Brain microvascular endothelial cell (primary cell): ENCODE measurements at regions not wholly inside any gene's neighbourhood (a gene's known extent, or its start where the extent isn't known, plus 50 kb on each side); places are given as distances from the start of the nearest gene placed in this dataset.

Source experiments
- DNase-seq: peaks from one replicate; pipeline ENCODE4 v3.0.0-alpha.2; 2020
- H3K27ac ChIP-seq: fragments of 250-450 bp; sonication (Bioruptor Pico); 2 replicates; pipeline ENCODE4 v1.5.1; 2020; ENCODE audit warnings: mild to moderate bottlenecking, moderate library complexity
- H3K27me3 ChIP-seq: fragments of 250-450 bp; sonication (Bioruptor Pico); replicated peaks from 2 replicates; pipeline ENCODE4 v1.5.1; 2020; ENCODE audit warnings: mild to moderate bottlenecking
- H3K36me3 ChIP-seq: fragments of 250-450 bp; sonication (Bioruptor Pico); replicated peaks from 2 replicates; pipeline ENCODE4 v1.5.1; 2020; ENCODE audit warnings: mild to moderate bottlenecking
- H3K4me3 ChIP-seq: 2 replicates; pipeline ENCODE4 v1.5.1; 2011; ENCODE audit warnings: low read depth, mild to moderate bottlenecking, control low read depth, low read length, moderate library complexity
- in situ Hi-C: cut with HindIII; loops from 2 replicates; pipeline ENCODE4 v1.10.0; 2017; ENCODE audit warnings: low sequenced_read_pairs, low pct_ligation_motif_present
- TF ChIP-seq, protein P1 (sequence below): IDR thresholded peaks from 2 replicates; pipeline ENCODE4 v1.5.1; 2011; ENCODE audit warnings: low read depth, mild to moderate bottlenecking, moderate library complexity, low read length, control low read depth, inconsistent platforms; ENCODE audit errors: missing control alignments

GRCh38 chr10:36547965-36548364 lies 577.4 kb upstream of the ANKRD30A start:
- no peak for DNase-seq
- TF ChIP-seq, protein P1, sequence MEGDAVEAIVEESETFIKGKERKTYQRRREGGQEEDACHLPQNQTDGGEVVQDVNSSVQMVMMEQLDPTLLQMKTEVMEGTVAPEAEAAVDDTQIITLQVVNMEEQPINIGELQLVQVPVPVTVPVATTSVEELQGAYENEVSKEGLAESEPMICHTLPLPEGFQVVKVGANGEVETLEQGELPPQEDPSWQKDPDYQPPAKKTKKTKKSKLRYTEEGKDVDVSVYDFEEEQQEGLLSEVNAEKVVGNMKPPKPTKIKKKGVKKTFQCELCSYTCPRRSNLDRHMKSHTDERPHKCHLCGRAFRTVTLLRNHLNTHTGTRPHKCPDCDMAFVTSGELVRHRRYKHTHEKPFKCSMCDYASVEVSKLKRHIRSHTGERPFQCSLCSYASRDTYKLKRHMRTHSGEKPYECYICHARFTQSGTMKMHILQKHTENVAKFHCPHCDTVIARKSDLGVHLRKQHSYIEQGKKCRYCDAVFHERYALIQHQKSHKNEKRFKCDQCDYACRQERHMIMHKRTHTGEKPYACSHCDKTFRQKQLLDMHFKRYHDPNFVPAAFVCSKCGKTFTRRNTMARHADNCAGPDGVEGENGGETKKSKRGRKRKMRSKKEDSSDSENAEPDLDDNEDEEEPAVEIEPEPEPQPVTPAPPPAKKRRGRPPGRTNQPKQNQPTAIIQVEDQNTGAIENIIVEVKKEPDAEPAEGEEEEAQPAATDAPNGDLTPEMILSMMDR, result no peak
- H3K36me3 ChIP-seq, result no peaks in the 10 kb centered on the region
- H3K27ac ChIP-seq, result no peak overlapping the region
- H3K27me3 ChIP-seq, result no peaks in the 10 kb centered on the region
- H3K4me3 ChIP-seq, result no peak overlapping the region
- in situ Hi-C loops, result no loop called here

GRCh38 chr10:36542493-36542892 lies 582.9 kb upstream of the ANKRD30A start:
- in situ Hi-C loops, result no loop called here
- Histone ChIP-seq H3K4me3 (no peak overlapping the region), H3K27ac (no peak overlapping the region), H3K27me3 (no peaks in the 10 kb centered on the region), H3K36me3 (no peaks in the 10 kb centered on the region)
- TF ChIP-seq, protein P1, result no peak
- no peak for DNase-seq

- no peaks in the 10 kb centered on the region for H3K27me3 ChIP-seq
These were observed 584.8 kb upstream of the ANKRD30A start for GRCh38 chr10:36540611-36541010.

DNA sequence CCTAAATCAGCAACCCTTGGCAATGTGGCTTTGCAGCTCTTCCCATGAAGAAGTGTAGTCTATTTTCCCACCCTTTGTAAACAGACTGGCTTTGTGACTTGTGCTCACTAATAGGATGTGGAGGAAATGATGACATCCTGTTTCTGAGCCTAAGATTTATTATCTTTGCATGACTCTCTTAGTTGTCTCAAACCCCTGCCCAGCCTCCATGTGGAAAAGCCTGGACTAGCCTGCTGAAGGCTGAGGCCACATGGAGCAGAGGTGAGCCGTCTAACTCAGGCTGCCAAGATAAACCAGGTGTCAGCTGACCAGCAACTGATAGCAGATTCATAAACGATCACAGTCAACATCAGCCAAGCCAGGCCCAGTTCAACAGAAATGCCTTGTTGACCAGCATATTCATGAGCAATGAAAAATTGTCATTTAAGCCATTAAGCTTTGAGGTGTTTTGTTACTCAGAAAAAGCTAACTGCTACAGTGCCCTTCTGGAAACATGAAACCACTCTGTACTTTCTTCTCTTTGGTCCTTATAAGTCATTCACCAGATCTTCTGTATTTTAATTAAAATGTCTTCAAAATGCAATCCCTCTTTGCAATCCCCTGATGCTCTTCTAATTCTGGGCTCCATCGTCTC lies 586.3 kb upstream of the ANKRD30A start:
- TF ChIP-seq, protein P1, result peak; percentile 44
- peak; percentile 77 for DNase-seq
- Histone ChIP-seq H3K27me3 (no peaks in the 10 kb centered on the region), H3K4me3 (no peak overlapping the region), H3K36me3 (no peaks in the 10 kb centered on the region), H3K27ac (peak overlapping the region; percentile 33)
- in situ Hi-C loops, result no loop called here

More at GRCh38 chr10:36540611-36541010, 584.8 kb upstream of the ANKRD30A start:
- no peak for DNase-seq
- Histone ChIP-seq H3K27ac (no peak overlapping the region), H3K4me3 (no peak overlapping the region), H3K36me3 (no peaks in the 10 kb centered on the region)
- TF ChIP-seq, protein P1, result no peak
- in situ Hi-C loops, result no loop called here

- in situ Hi-C loops, result no loop called here
- Histone ChIP-seq H3K36me3 (no peaks in the 10 kb centered on the region), H3K27me3 (no peaks in the 10 kb centered on the region), H3K27ac (no peak overlapping the region), H3K4me3 (no peak overlapping the region)
- TF ChIP-seq, protein P1, result no peak
- peak; percentile 72 for DNase-seq
These were observed 590.9 kb upstream of the ANKRD30A start for GRCh38 chr10:36534471-36535002.

DNA sequence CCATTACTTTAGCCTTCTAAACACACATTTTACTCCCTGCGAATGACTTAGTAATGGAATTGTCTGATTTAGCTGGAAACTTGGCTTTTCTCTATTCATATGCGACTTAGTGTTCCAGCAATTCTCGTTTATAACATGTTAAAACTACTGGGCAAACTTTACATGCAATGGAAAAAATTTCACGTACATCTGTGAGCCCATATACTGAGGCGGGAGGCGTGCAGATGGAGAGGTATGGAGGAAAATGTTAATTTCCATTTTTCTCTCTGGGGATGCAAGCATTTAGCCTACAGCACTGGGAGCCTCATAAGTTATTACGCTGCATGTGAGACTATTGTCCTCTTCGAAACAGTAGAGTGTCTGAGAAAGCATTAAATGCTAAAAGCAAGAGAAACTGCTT lies 591.5 kb upstream of the ANKRD30A start:
- DNase-seq, result no peak
- TF ChIP-seq, protein P1, result no peak
- Histone ChIP-seq H3K4me3 (no peak overlapping the region), H3K27me3 (no peaks in the 10 kb centered on the region), H3K27ac (no peak overlapping the region), H3K36me3 (no peaks in the 10 kb centered on the region)
- in situ Hi-C loops, result no loop called here
